Left lung (tissue), 4 donors: ENCODE measurements at regions not wholly inside any gene's neighbourhood (a gene's known extent, or its start where the extent isn't known, plus 50 kb on each side); places are given as distances from the start of the nearest gene placed in this dataset.

ENCODE experiments used
- ATAC-seq: fragments of 200-7000 bp; cut with Tn5 transposase; one replicate; pipeline ENCODE4 v1.9.1; 2020; ENCODE audit warnings: moderate library complexity
- DNase-seq, 4 donors: peaks; one replicate each; pipeline ENCODE4 v3.0.0-alpha.2; 2013 to 2020
- H3K27ac ChIP-seq, 2 donors: fragments of 200-600 bp; sonication (generic) in 1 of 2; one replicate each; pipeline versions ENCODE4 v1.5.0 to v1.8.0; 2020 to 2021
- H3K27me3 ChIP-seq, 2 donors: fragments of 200-600 bp; sonication (generic) in 1 of 2; one replicate each; pipeline versions ENCODE4 v1.5.0 to v1.8.0; 2020 to 2021
- H3K36me3 ChIP-seq, 2 donors: fragments of 200-600 bp; sonication (generic) in 1 of 2; one replicate each; pipeline versions ENCODE4 v1.5.0 to v1.8.0; 2020 to 2021
- H3K4me1 ChIP-seq, 2 donors: fragments of 200-600 bp; one replicate each; pipeline ENCODE4 v1.8.0; 2021
- H3K4me3 ChIP-seq, 2 donors: fragments of 200-600 bp; sonication (generic) in 1 of 2; one replicate each; pipeline versions ENCODE4 v1.5.0 to v1.8.0; 2020 to 2021; ENCODE audit warnings: mild to moderate bottlenecking in 1 of 2
- H3K9me3 ChIP-seq, 2 donors: fragments of 200-600 bp; sonication (generic) in 1 of 2; one replicate each; pipeline versions ENCODE4 v1.5.0 to v1.8.0; 2020 to 2021
- intact Hi-C, 2 donors: fragments of 100-400 bp; cut with DNase I; formaldehyde crosslinking; loops; one replicate each; pipeline versions ENCODE4 v1.11.2 to v1.14.2; 2022
- TF ChIP-seq, protein P1 (sequence below), 2 donors: fragments of 200-600 bp; sonication (generic) in 1 of 2; IDR thresholded peaks; one replicate each; pipeline versions ENCODE4 v1.5.0 to v1.8.0; 2021; ENCODE audit warnings: antibody characterized with exemption in 2 of 2
- donor health status: DM: no; HTN: yes; CAD: no.
- donor health status: DM: no; HTN: no; CAD: no.

DNA sequence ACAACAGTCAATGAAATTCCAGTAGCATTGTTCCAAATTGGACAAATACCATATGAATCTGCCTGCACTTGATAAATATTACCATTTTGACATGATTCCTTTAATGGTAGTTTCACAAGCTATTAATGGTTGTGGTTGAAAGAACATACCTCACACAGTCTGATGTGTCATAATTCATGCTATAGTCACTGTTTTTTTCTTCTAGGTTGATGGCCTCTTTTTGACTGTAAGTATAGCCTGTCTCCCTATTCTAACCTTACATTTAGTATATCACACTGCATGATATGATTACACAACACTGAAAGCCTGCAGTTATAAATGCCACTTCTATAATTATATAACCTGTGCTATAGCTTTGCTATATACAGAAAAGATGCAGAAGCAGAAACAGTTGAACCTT is 834.1 kb downstream of the NSUN3 start:
- no peaks in the 10 kb centered on the region for H3K27me3 ChIP-seq
- no peaks in the 10 kb centered on the region for H3K9me3 ChIP-seq
- no peak overlapping the region for H3K27ac ChIP-seq
- no peak for ATAC-seq
- intact Hi-C loops = no loop called here
- no peaks in the 10 kb centered on the region for H3K36me3 ChIP-seq
- no peak overlapping the region for H3K4me3 ChIP-seq
- TF ChIP-seq, protein P1, sequence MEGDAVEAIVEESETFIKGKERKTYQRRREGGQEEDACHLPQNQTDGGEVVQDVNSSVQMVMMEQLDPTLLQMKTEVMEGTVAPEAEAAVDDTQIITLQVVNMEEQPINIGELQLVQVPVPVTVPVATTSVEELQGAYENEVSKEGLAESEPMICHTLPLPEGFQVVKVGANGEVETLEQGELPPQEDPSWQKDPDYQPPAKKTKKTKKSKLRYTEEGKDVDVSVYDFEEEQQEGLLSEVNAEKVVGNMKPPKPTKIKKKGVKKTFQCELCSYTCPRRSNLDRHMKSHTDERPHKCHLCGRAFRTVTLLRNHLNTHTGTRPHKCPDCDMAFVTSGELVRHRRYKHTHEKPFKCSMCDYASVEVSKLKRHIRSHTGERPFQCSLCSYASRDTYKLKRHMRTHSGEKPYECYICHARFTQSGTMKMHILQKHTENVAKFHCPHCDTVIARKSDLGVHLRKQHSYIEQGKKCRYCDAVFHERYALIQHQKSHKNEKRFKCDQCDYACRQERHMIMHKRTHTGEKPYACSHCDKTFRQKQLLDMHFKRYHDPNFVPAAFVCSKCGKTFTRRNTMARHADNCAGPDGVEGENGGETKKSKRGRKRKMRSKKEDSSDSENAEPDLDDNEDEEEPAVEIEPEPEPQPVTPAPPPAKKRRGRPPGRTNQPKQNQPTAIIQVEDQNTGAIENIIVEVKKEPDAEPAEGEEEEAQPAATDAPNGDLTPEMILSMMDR (IDR thresholded peaks at IDR 0.05) = no peak
- H3K4me1 ChIP-seq = no peaks in the 10 kb centered on the region
- DNase-seq = no peak

DNA sequence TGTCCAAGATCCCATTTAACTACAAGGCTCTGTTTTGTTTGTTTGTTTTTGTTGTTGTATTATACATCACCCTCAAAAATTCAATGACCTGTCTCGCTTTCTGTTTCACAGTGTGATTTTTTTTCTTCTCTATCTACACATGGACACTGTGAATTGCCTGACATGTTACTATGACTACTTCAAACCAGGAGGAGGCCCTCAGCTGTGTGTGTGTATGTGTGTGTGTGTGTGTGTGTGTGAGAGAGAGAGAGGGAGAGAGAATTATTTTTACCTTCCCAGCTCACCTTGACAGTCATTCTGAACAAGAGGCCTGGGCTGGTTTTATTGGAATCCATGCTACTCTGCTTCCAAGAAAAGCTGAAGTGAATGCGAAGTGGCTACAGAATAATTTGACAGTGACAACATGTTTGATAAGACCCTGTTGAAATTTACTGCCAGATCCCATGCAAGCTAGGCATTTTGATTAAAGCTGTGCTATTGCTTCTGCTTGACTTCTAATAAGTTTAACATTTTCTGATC is 841.4 kb downstream of the NSUN3 start:
- no peak overlapping the region for H3K4me3 ChIP-seq
- intact Hi-C loops = no loop called here
- DNase-seq (no peak), ATAC-seq (no peak)
- no peaks in the 10 kb centered on the region for H3K9me3 ChIP-seq
- H3K4me1 ChIP-seq = no peaks in the 10 kb centered on the region
- H3K36me3 ChIP-seq = no peaks in the 10 kb centered on the region
- TF ChIP-seq, protein P1 (IDR thresholded peaks at IDR 0.05) = no peak
- no peaks in the 10 kb centered on the region for H3K27me3 ChIP-seq
- no peak overlapping the region for H3K27ac ChIP-seq

DNA sequence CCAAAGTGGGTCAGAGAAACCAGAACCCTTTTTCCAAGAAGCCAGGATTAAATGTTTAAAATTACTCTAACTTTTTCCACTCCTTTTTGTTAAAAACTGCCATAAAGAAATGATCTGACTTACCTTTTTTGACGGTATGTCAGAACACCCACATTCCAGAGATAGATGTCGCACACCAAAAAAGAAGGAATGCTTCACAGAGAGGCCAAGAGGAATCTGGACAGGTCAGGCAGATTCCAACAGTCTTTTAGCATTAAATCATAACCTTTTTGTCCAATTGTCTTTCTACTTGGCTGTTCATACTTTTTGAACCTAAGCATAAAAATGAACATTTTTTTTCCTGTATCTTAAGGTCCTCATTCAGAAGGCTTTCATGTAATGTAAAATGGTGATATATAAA is 846.9 kb downstream of the NSUN3 start:
- intact Hi-C loops = no loop called here
- no peak for ATAC-seq
- Histone ChIP-seq H3K9me3 (no peaks in the 10 kb centered on the region), H3K4me3 (no peak overlapping the region), H3K4me1 (no peaks in the 10 kb centered on the region), H3K27ac (no peak overlapping the region), H3K36me3 (no peaks in the 10 kb centered on the region), H3K27me3 (no peaks in the 10 kb centered on the region)
- TF ChIP-seq, protein P1 (IDR thresholded peaks at IDR 0.05) = no peak
- DNase-seq = no peak

DNA sequence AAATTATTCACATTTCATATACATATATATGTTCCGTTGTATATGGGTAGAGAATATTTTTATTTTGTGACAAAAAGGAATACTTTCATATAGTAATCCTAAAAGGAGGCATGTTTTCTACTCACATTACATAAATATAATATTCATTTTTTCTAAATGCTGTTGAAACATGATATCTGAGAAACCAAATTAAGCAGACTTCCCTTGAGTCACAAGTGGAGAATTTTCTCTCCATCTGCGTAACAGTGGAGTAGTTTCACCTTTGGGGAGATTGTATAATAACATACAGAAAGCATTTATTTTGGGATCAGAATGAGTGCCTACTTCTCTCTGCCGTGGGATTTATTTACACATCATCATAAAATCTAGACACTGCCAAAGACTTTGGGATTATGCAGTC is 849.8 kb downstream of the NSUN3 start:
- no peak overlapping the region for H3K27ac ChIP-seq
- TF ChIP-seq, protein P1 (IDR thresholded peaks at IDR 0.05) = no peak
- DNase-seq = no peak
- no peaks in the 10 kb centered on the region for H3K9me3 ChIP-seq
- H3K4me3 ChIP-seq = no peak overlapping the region
- intact Hi-C loops = no loop called here
- no peaks in the 10 kb centered on the region for H3K36me3 ChIP-seq
- H3K4me1 ChIP-seq = no peaks in the 10 kb centered on the region
- no peak for ATAC-seq
- peaks cover 0 to 3% of the 10 kb centered on the region in 2 donors for H3K27me3 ChIP-seq

DNA sequence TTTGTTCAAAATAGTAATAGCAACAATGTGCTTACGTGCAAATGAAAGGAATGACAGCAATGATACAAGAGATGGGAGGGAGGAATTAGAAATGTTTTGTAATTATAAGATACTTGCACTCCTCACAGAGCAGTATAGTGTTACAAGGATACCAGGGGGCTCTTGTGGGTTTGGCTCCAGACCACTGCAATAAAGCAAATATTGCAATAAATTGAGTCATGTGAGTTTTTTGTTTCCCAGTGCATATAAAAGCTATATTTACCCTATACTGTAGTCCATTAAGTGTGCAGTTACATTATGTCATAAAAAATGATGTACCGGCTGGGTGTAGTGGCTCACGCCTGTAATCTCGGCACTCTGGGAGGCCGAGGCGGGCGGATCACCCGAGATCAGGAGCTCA is 864.3 kb downstream of the NSUN3 start:
- no peak overlapping the region for H3K27ac ChIP-seq
- no peaks in the 10 kb centered on the region for H3K36me3 ChIP-seq
- DNase-seq (no peak), ATAC-seq (no peak)
- intact Hi-C loops = no loop called here
- no peaks in the 10 kb centered on the region for H3K4me1 ChIP-seq
- no peaks in the 10 kb centered on the region for H3K9me3 ChIP-seq
- no peak overlapping the region for H3K4me3 ChIP-seq
- TF ChIP-seq, protein P1 (IDR thresholded peaks at IDR 0.05) = no peak
- H3K27me3 ChIP-seq = no peaks in the 10 kb centered on the region
